HG02623 (cell line): ENCODE measurements at regions not wholly inside any gene's neighbourhood (a gene's known extent, or its start where the extent isn't known, plus 50 kb on each side); places are given as distances from the start of the nearest gene placed in this dataset.
"Not testable (repeated sequence)": the region's sequence is repeated elsewhere in the genome, so short reads cannot be mapped to it uniquely, and the experiment has no call there.

Source experiments
- ATAC-seq: cut with Tn5 transposase; IDR thresholded peaks from one replicate; pipeline ENCODE4 v1.9.1; 2021; ENCODE audit warnings: moderate library complexity; ENCODE audit not compliant: unreplicated experiment

- ATAC-seq = no peak
Measured at GRCh38 chr21:27346041-27346448, 379.2 kb upstream of the ADAMTS5 start.

DNA sequence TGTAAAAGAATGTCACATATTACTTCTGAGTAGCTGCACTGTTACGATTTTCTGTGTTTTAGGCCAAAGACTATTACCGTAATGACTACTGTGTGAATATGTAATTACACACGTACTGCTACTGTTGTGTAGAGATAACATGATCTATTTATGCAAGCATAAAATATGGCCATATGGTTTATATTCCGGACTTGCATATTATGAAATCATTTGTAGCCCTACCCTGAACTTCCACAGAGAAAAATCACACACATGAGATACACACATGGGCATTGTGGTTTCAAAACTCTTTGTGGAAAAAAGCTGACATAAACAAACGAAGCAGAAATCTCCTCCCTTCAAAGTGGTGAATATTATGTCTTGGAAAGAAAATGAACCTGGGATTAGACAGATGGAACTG, 373.0 kb upstream of the ADAMTS5 start:
- no peak for ATAC-seq

- not testable (repeated sequence) for ATAC-seq
Measured at GRCh38 chr21:27338007-27338406, 371.1 kb upstream of the ADAMTS5 start.

GRCh38 chr21:27333096-27333495, 366.2 kb upstream of the ADAMTS5 start:
- no peak for ATAC-seq

DNA sequence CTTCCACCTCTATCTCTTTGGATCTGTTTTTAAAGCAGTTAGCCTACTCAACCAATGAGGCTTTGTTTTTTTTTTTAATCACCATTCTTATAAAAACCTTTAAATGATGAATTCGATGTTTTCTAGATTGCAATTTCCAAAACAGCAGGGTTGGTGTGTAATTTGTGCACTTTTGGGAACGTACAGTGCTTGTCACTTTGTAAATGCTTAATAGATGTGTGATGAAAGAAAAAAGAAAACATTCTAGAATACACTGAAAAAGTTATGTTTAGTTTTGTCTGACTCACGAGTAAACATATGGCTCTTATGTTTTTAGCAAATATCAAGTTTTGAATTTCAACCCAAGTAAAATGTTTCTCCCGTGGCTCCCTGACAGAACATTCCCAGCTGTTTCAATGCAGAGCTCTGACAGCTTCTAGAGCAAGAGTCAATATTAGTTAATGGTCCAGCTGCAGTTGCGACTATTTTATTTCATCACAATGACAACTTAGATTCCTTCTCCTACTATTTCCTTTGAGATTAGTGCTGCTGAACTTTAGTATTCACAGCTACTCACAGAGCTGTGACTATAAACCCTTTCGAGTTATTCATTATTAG, 362.5 kb upstream of the ADAMTS5 start:
- no peak for ATAC-seq

GRCh38 chr21:27326301-27326700, 359.4 kb upstream of the ADAMTS5 start:
- no peak for ATAC-seq

DNA sequence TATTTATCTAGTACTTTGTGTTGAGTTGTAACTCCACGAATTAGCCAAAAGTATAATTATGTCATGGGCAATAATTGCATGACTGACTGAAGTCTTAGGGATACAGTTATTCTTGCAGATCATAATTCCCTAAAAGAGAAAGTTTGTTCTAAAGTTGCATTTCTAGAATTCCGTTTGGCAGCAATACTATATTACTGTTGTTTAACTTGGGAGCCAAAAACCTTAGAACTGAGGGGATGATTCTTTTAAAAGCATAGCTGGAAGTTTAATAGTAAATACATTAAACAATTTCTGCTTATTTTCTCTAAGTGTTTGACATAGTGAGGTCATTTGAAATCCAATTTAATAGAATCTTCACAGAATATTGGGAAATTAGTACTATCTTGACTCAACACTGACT, 356.4 kb upstream of the ADAMTS5 start:
- ATAC-seq = no peak

DNA sequence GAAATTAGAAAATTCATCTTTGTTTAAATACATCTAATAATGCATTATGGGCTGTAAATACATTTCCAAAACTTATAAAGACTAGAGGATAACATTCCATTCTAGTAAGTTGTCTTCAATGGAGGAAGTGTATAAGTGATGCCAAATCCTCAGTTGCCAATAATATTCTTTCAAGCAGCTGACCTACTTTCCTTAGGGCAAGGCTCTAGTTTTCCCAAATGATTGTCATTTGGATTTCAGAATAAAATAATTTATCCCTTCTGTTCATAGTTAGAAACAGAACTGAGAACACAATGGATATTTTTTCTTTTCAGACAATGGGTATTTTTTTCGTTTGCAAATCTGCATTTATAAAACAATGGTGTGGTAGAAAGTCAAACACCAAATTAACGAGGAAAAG, 354.9 kb upstream of the ADAMTS5 start:
- ATAC-seq = no peak

DNA sequence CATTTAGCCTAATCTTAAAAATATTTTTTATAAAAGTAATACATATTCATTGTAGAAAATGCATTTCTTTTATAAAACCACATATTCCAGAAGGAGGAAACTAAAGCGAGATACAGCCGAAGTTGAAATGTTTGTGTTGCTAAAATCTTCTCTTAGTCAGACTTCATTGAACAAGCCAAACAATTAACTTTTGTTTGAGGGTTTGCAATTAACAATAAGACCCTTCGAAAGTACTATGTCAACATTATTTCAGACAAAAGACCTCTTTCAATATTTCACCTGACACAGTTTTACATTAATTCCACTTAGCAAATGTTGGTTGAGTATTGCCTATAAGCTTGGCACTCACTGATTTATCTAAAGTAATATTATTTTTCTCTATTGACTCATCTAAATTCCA, 354.0 kb upstream of the ADAMTS5 start:
- ATAC-seq = no peak

DNA sequence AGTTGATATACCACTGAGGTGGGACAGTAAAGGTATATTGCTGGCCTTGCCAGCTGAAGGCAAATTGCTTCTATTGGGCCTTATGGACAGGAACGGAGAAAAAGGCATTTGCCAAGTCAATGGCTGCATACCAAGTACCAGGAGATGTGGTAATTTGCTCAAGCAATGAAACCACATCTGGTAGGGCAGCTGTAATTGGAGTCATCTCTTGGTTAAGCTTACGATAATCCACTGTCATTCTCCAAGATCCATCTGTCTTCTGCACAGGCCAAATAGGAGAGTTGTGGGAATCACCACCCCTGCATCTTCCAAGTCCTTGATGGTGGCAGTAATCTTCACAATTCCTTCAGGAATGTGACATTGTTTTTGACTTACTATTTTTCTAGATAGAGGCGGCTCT, 350.7 kb upstream of the ADAMTS5 start:
- not testable (repeated sequence) for ATAC-seq

GRCh38 chr21:27315373-27315772, 348.5 kb upstream of the ADAMTS5 start:
- no peak for ATAC-seq

GRCh38 chr21:27314131-27314530, 347.2 kb upstream of the ADAMTS5 start:
- ATAC-seq = no peak

DNA sequence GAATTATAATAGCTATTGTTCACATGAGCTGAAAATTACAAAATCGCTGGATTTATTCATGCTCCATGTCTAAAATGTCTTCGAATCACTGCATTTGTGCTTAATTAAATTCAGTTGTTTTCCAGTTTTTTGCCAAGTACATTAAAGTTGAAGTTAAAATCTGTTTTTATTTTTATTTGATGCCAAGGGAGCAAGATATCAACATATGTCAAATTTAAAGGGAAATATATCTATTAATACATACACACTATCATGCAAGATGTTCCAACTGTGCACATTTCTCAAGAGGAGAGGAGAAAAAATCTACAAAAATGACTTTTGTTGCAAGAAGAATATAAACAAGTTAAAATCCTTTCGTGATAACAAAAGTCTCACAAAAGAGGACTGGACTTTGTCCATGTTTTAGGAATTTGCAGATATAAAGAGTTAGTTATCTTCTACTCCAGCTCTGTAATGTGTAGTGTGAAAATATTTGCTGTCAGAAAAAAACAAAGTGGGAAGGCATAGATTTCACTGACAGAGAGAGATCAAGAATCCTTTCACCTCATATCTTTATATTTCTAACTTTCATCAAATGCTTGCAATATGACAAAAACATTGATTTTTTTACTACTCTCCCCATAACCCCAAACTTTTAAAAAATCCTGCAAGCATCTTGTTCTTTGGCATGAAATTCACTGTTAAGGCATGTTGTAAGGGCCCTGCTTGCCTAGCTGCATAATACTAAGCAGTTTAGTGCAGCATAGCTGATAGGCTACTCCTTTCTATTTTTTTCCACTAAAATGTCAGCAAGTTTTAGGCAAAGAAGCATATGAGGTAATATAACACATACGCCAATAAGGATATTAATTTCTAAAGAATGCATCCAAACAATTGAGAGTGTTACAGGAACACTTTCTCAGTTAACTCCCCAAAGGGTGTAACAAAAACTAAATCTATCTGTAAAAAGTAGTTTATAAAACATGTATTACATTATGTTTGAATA, 340.2 kb upstream of the ADAMTS5 start:
- no peak for ATAC-seq

- no peak for ATAC-seq
Measured at GRCh38 chr21:27306206-27306605, 339.3 kb upstream of the ADAMTS5 start.

DNA sequence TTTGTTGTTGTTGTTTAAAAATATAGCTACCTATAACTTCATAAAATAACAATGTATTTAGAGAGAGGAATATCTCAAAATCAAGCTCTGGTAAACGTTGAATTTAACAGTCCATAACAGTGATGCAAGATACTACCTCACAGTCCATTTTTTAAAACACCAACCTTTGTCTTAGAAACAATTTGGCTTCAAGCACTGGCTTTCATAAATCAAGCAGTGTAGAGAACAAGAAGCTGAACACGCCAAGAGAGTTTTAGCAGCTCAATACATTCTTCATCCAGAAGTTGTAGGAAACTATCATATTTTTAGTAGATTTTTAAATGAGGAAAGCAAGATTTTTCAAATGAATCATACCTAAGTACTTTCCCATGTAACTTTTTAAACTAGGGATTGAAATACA, 334.3 kb upstream of the ADAMTS5 start:
- no peak for ATAC-seq

DNA sequence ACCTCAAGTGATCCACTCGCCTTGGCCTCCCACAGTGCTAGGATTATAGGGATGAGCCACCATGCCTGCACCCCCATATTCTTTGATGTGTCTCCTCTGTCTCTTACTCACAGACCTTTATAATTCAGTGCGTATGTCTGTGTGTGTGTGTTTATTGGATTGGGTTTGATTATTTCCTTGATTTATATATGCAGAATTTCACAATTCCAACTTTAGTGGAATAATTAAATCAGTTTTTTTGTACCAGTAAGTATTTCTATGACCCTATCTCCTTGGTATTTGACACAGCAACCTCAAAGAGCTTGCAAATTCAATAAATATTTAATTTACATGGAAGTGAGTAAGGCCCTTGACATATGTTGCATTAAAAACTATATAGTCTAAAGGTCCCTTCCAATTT, 333.9 kb upstream of the ADAMTS5 start:
- no peak for ATAC-seq

GRCh38 chr21:27298465-27298864, 331.6 kb upstream of the ADAMTS5 start:
- no peak for ATAC-seq

- no peak for ATAC-seq
Measured at GRCh38 chr21:27293239-27293638, 326.4 kb upstream of the ADAMTS5 start.

GRCh38 chr21:27292783-27293182, 325.9 kb upstream of the ADAMTS5 start:
- no peak for ATAC-seq

GRCh38 chr21:27292229-27292628, 325.3 kb upstream of the ADAMTS5 start:
- no peak for ATAC-seq

DNA sequence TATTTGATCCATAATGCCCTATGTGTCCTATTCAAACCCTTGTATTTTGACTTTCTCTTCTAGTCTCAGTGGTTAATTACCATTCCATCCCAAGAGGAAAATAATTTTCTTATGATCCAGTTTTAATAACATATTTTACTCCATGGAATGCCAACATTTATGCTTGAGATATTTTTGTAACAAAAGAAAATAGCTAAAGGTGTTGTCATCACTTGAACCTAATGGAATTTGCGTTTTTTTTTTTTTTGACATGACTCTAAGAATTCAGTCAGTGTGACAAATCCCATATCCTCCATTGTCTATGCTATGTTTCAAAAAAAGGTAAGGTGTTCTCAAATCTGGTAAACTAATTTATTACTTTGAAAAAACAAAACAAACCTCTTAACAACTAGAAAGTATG, 324.1 kb upstream of the ADAMTS5 start:
- no peak for ATAC-seq

DNA sequence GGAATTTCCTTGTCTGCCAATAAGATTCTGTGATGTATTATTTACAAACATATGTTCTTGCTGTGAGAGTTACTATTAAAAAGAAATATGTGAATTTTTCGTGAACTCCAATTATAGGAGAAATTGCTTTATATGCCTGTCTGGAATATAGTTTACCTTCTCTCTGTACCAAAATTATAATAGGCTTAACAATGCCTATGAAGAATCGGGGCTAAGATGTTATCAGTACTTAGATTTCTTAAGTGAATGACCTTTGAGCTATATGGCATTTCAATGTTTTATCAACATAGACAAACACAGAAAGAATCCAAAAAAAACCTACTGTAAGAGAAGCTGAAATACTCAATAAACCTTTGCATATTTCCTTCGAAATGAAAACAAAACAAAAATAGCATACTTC, 323.1 kb upstream of the ADAMTS5 start:
- no peak for ATAC-seq
